GM23338 (cell line): ENCODE measurements at regions not wholly inside any gene's neighbourhood (a gene's known extent, or its start where the extent isn't known, plus 50 kb on each side); places are given as distances from the start of the nearest gene placed in this dataset.
A peak's percentile ranks its signal among the peaks of the same experiment; 100 is the strongest.
"Not testable (repeated sequence)": the region's sequence is repeated elsewhere in the genome, so short reads cannot be mapped to it uniquely, and the experiment has no call there.

Experiments used
- ATAC-seq: fragments of 200-7000 bp; cut with Tn5 transposase; 3 replicates; pipeline ENCODE4 v1.9.1; 2020
- DNase-seq: peaks from one replicate; pipeline ENCODE4 v3.0.0-alpha.2; 2015; ENCODE audit warnings: low spot score
- H2AFZ ChIP-seq: fragments of 200-600 bp; sonication (generic); 2 replicates; pipeline ENCODE4 v1.8.0; 2016; ENCODE audit warnings: antibody characterized with exemption, mild to moderate bottlenecking, moderate library complexity
- H3F3A ChIP-seq: fragments of 200-600 bp; sonication (generic); replicated peaks from 2 replicates; pipeline ENCODE4 v1.8.0; 2017; ENCODE audit warnings: antibody characterized with exemption, mixed run types, low read depth
- H3K27ac ChIP-seq: fragments of 200-600 bp; sonication (generic); 2 replicates; pipeline ENCODE4 v1.6.1; 2016; ENCODE audit warnings: low read depth
- H3K27me3 ChIP-seq: fragments of 200-600 bp; sonication (generic); 2 replicates; pipeline ENCODE4 v1.8.0; 2016; ENCODE audit warnings: mild to moderate bottlenecking, mixed run types, moderate library complexity; ENCODE audit not compliant: insufficient read depth
- H3K36me3 ChIP-seq: fragments of 200-600 bp; sonication (generic); 2 replicates; pipeline ENCODE4 v1.8.0; 2016; ENCODE audit warnings: mild to moderate bottlenecking; ENCODE audit not compliant: insufficient read depth
- H3K4me1 ChIP-seq: fragments of 200-600 bp; sonication (generic); 2 replicates; pipeline ENCODE4 v1.8.0; 2016; ENCODE audit warnings: mild to moderate bottlenecking, moderate library complexity; ENCODE audit not compliant: insufficient read depth
- H3K4me2 ChIP-seq: fragments of 200-600 bp; sonication (generic); 2 replicates; pipeline ENCODE4 v1.7.1; 2017; ENCODE audit warnings: mixed run types
- H3K4me3 ChIP-seq: fragments of 200-600 bp; sonication (generic); 2 replicates; pipeline ENCODE4 v1.6.1; 2016; ENCODE audit warnings: mixed run types
- H3K79me2 ChIP-seq: fragments of 200-600 bp; sonication (generic); replicated peaks from 2 replicates; pipeline ENCODE4 v1.8.0; 2017; ENCODE audit warnings: mild to moderate bottlenecking; ENCODE audit not compliant: insufficient read depth
- H3K9me2 ChIP-seq: fragments of 200-600 bp; sonication (generic); 2 replicates; pipeline ENCODE4 v1.8.0; 2017; ENCODE audit not compliant: insufficient read depth
- H4K20me1 ChIP-seq: fragments of 200-600 bp; sonication (generic); replicated peaks from 2 replicates; pipeline ENCODE4 v1.8.0; 2017; ENCODE audit warnings: mild to moderate bottlenecking; ENCODE audit not compliant: insufficient read depth
- H3K27ac Mint-ChIP-seq: 2 replicates; pipeline ENCODE4 v1.8.0; 2020; ENCODE audit warnings: inconsistent platforms, mild to moderate bottlenecking, moderate library complexity, mixed read lengths
- H3K27me3 Mint-ChIP-seq: 3 replicates; pipeline ENCODE4 v1.8.0; 2022; ENCODE audit warnings: low read depth, mild to moderate bottlenecking, moderate library complexity, mixed read lengths, inconsistent platforms; ENCODE audit not compliant: insufficient read depth, poor library complexity
- H3K36me3 Mint-ChIP-seq: 3 replicates; pipeline ENCODE4 v1.8.0; 2021; ENCODE audit warnings: low read depth, mild to moderate bottlenecking, inconsistent platforms, moderate library complexity, mixed read lengths
- H3K4me1 Mint-ChIP-seq: 3 replicates; pipeline ENCODE4 v1.8.0; 2020; ENCODE audit warnings: mild to moderate bottlenecking, inconsistent platforms, mixed read lengths
- H3K4me3 Mint-ChIP-seq: 3 replicates; pipeline ENCODE4 v1.8.0; 2021; ENCODE audit warnings: moderate library complexity, mild to moderate bottlenecking, inconsistent platforms, mixed read lengths
- H3K9me3 Mint-ChIP-seq: 3 replicates; pipeline ENCODE4 v1.8.0; 2020; ENCODE audit warnings: moderate library complexity, mild to moderate bottlenecking, inconsistent platforms, mixed read lengths
- CTCF ChIP-seq, 2 experiments: fragments of 200-600 bp in 1 of 2; sonication (generic) in 1 of 2; conservative IDR thresholded peaks; 2 replicates each; pipeline versions ENCODE4 v1.5.1 to v1.6.1; 2016 to 2017; ENCODE audit warnings: antibody characterized with exemption in 2 of 2, low read depth in 2 of 2, mild to moderate bottlenecking in 2 of 2, moderate library complexity in 1 of 2
- ETS1 ChIP-seq: IDR thresholded peaks from 2 replicates; pipeline ENCODE4 v1.6.1; 2016; ENCODE audit warnings: antibody characterized with exemption
- EZH2 ChIP-seq: fragments of 200-600 bp; sonication (generic); IDR thresholded peaks from one replicate; pipeline ENCODE4 v1.8.0; 2017; ENCODE audit warnings: antibody characterized with exemption, mild to moderate bottlenecking, low read depth; ENCODE audit not compliant: unreplicated experiment
- EZH2phosphoT487 ChIP-seq: fragments of 200-600 bp; sonication (generic); IDR thresholded peaks from one replicate; pipeline ENCODE4 v1.8.1; 2018; ENCODE audit warnings: antibody characterized with exemption; ENCODE audit not compliant: unreplicated experiment
- REST ChIP-seq: IDR thresholded peaks from one replicate; pipeline ENCODE4 v1.6.1; 2018; ENCODE audit warnings: antibody characterized with exemption; ENCODE audit not compliant: unreplicated experiment
- STAT1 ChIP-seq: IDR thresholded peaks from one replicate; pipeline ENCODE4 v1.6.1; 2016; ENCODE audit warnings: antibody characterized with exemption; ENCODE audit not compliant: unreplicated experiment
- ZNF331 ChIP-seq: fragments of 250-450 bp; sonication (Bioruptor Pico); IDR thresholded peaks from 2 replicates; pipeline ENCODE4 v1.5.0; 2020; ENCODE audit warnings: low read depth, mild to moderate bottlenecking, moderate library complexity

GRCh38 chr9:30065888-30066287 is 2318.6 kb upstream of the ACO1 start:
- Histone ChIP-seq H3K4me1 (no peaks in the 10 kb centered on the region), H3K4me3 (no peak overlapping the region), H3K4me2 (no peak overlapping the region), H3K27me3 (no peaks in the 10 kb centered on the region), H3F3A (no peaks in the 10 kb centered on the region), H3K9me2 (no peaks in the 10 kb centered on the region), H3K27ac (no peak overlapping the region), H3K36me3 (no peaks in the 10 kb centered on the region), H3K79me2 (no peaks in the 10 kb centered on the region), H4K20me1 (no peaks in the 10 kb centered on the region), H2AFZ (no peak overlapping the region)
- Mint-ChIP-seq H3K4me3 (no peak overlapping the region), H3K27me3 (no peaks in the 10 kb centered on the region), H3K27ac (no peak overlapping the region), H3K4me1 (no peaks in the 10 kb centered on the region), H3K9me3 (no peaks in the 10 kb centered on the region), H3K36me3 (no peaks in the 10 kb centered on the region; the same call in 2 of the 3 replicates)
- DNase-seq (no peak), ATAC-seq (no peak)
- TF ChIP-seq CTCF (conservative IDR thresholded peaks at IDR 0.05; ENCODE audit: low read depth in 2 of 2) (peak; percentile 16 to 18; a peak in 2 of 4 replicates), ETS1 (no peak)

GRCh38 chr9:30069236-30069635 is 2315.2 kb upstream of the ACO1 start:
- not testable (repeated sequence) for H3K4me3 ChIP-seq, H3K36me3 ChIP-seq, ATAC-seq, H3K79me2 ChIP-seq, H3K27ac ChIP-seq, H3K4me3 Mint-ChIP-seq, H3K9me3 Mint-ChIP-seq, DNase-seq, H3F3A ChIP-seq, H3K9me2 ChIP-seq, H3K4me1 Mint-ChIP-seq, H2AFZ ChIP-seq, H3K27me3 Mint-ChIP-seq, H4K20me1 ChIP-seq, H3K4me1 ChIP-seq, H3K36me3 Mint-ChIP-seq, H3K4me2 ChIP-seq, H3K27me3 ChIP-seq, H3K27ac Mint-ChIP-seq

- H3K9me3 Mint-ChIP-seq: no peaks in the 10 kb centered on the region; the same call in 2 of the 3 replicates
- no peaks in the 10 kb centered on the region for H3K4me1 Mint-ChIP-seq
- TF ChIP-seq ZNF331 (CRISPR knock-in tag) (no peak), EZH2phosphoT487 (no peak), REST (no peak), EZH2 (no peak), STAT1 (no peak)
Observed at GRCh38 chr9:30075022-30075421, 2309.4 kb upstream of the ACO1 start.

More at GRCh38 chr9:30075022-30075421, 2309.4 kb upstream of the ACO1 start:
- ATAC-seq (no peak), DNase-seq (peak; percentile 4)
- H2AFZ ChIP-seq: no peak overlapping the region
- no peaks in the 10 kb centered on the region for H3K79me2 ChIP-seq
- no peaks in the 10 kb centered on the region for H3K27me3 Mint-ChIP-seq
- H3K4me2 ChIP-seq: no peak overlapping the region
- no peak overlapping the region for H3K27ac ChIP-seq
- H3K4me3 Mint-ChIP-seq: no peak overlapping the region
- H3K27me3 ChIP-seq: no peaks in the 10 kb centered on the region
- no peak overlapping the region for H3K27ac Mint-ChIP-seq
- H3K4me1 ChIP-seq: no peaks in the 10 kb centered on the region
- H3K4me3 ChIP-seq: no peak overlapping the region
- H3K36me3 ChIP-seq: no peaks in the 10 kb centered on the region
- peaks cover 6% of the 10 kb centered on the region; the same call in 1 of the 2 replicates for H3K9me2 ChIP-seq
- no peaks in the 10 kb centered on the region for H3K36me3 Mint-ChIP-seq
- no peaks in the 10 kb centered on the region for H4K20me1 ChIP-seq
- no peaks in the 10 kb centered on the region for H3F3A ChIP-seq
